GM10248 (cell line): ENCODE measurements at regions not wholly inside any gene's neighbourhood (a gene's known extent, or its start where the extent isn't known, plus 50 kb on each side); places are given as distances from the start of the nearest gene placed in this dataset.
"Not testable (repeated sequence)": the region's sequence is repeated elsewhere in the genome, so short reads cannot be mapped to it uniquely, and the experiment has no call there.

ENCODE experiments used
- CTCF ChIA-PET: fragments of 300-600 bp; sonication (Branson Sonifier 250); formaldehyde crosslinking; extraction: SDS; loops from one replicate; lab custom pipeline; 2021; ENCODE audit warnings: antibody characterized with exemption; lab: Yijun Ruan, JAX
- POLR2A ChIA-PET: fragments of 350-650 bp; sonication (Branson Sonifier 250); formaldehyde crosslinking; extraction: SDS; loops from one replicate; lab custom pipeline; 2020; ENCODE audit warnings: antibody characterized with exemption; lab: Yijun Ruan, JAX
- DNase-seq: peaks from one replicate; pipeline ENCODE4 v3.0.0; 2012; ENCODE audit errors: extremely low spot score
- TF ChIP-seq, protein P1 (sequence below): IDR thresholded peaks from 2 replicates; pipeline ENCODE4 v1.5.1; 2012; ENCODE audit warnings: mild to moderate bottlenecking, low read depth; ENCODE audit errors: extremely low read depth, missing control alignments, control extremely low read depth

DNA sequence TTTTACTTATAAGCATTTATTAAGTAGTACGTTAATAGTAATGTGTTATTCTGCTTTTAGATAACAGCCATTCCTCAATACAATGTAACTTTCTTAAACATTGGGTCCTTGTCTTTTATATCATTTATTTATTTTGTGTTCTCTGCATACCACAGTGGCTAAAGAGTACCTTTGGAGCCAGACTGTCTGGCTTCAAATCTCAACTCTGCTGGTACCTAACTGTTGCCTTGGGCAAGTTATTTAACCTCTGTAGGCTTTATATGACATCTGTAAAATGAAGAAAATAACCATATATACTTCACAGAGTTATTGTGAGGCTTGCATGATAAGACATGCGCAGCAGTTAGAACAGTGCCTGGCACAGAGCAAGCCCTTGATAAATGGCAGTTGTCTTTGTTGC lies 397.6 kb downstream of the MDFIC start:
- ChIA-PET POLR2A (no interaction called here), CTCF (no interaction called here)
- DNase-seq, result no peak
- TF ChIP-seq, protein P1, sequence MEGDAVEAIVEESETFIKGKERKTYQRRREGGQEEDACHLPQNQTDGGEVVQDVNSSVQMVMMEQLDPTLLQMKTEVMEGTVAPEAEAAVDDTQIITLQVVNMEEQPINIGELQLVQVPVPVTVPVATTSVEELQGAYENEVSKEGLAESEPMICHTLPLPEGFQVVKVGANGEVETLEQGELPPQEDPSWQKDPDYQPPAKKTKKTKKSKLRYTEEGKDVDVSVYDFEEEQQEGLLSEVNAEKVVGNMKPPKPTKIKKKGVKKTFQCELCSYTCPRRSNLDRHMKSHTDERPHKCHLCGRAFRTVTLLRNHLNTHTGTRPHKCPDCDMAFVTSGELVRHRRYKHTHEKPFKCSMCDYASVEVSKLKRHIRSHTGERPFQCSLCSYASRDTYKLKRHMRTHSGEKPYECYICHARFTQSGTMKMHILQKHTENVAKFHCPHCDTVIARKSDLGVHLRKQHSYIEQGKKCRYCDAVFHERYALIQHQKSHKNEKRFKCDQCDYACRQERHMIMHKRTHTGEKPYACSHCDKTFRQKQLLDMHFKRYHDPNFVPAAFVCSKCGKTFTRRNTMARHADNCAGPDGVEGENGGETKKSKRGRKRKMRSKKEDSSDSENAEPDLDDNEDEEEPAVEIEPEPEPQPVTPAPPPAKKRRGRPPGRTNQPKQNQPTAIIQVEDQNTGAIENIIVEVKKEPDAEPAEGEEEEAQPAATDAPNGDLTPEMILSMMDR, result no peak

DNA sequence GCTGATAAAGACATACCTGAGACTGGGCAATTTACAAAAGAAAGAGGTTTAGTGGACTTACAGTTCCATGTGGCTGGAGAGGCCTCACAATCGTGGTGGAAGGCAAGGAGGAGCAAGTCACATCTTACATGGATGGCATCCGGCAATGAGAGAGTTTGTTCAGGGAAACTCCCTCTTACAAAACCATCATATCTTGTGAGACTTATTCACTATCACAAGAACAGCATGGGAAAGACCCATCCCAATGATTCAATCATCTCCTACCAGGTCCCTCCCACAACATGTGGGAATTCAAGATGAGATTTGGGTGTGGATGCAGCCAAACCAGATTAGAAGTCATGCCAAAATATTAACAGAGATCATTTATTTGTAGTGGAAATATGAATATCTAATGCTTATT lies 388.4 kb downstream of the MDFIC start:
- DNase-seq, POLR2A ChIA-PET, CTCF ChIA-PET: not testable (repeated sequence)

DNA sequence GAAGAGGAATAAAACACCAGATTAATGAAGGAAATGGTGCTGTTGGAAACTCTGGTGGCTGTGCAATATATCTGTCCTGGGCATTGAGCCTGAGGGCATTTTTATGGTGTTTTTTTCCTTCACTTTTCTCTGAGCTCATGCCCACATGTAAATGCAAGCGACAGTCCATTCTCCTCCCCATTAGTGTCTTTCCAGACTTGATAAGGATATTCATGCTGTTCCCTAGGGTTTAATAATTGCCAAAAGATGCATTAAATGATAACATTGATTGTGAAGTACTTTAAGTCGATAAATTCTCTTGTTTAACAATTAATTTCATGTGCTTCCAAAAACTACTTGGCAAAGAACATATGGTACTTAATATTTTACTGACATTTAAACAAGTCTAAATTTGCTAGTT lies 384.7 kb downstream of the MDFIC start:
- TF ChIP-seq, protein P1, result no peak
- DNase-seq, result no peak
- POLR2A ChIA-PET, result no interaction called here
- CTCF ChIA-PET, result interaction anchor here (1.2 kb wide), 1 partner anchor 34 kb away, joined by 3 read pairs; no protein-coding TSS in a partner anchor

DNA sequence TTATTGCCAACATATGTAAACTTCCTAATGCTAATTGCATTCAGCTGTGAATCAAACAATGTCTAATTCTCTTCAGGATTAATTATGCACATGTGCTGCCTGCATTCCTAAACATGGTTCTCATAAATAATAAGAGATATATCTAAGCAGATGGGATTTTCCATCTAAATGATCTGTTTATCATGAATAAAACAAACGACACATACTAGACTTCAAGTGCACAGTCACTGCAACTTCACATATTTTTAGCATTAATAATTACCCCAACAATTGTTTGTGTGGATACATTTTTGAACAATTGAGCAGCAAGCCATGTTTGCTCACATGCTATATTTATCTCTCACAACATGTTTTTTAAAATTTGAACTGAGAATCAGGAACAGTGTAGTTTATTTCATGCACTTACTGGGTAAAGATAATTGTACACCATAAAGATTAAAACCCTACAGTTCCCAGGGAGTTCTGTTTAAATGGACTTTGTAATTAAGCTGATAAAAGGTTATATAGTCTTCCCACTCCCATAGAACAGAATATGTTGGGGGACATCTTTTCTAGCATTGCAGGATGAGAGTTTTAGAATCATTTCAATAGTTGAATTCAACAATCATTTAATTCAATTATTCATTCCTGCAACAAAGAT lies 378.5 kb downstream of the MDFIC start:
- ChIA-PET POLR2A (no interaction called here), CTCF (no interaction called here)

DNA sequence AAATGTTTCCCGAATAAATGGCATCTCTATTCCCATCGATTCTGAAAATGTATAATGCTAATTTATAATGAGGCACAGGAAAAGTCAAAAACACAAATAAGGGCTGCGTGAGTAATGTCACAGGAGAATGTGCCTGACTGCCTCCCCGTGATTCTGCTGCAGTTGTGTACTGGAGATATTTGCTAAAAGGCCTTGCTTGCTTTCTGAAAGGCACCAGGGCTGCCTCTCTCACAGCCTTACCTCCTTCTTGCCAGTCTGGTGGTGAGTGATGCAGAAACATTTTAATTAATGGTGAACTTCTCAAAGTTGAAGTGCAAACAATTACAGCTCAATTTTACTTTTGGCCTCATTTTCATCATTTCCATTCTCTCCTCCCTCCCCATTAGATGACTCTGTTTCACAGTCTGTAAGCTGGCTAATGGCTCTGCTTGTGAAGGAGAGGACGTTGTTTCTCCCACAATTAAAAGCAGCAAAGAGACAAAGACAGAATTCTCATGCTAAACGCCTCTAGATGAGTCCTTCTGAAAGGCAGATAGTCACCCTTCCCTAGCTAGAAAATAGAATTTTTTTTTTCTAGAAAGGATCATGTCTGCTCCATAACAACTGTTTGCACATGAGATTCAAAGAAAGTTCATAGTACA lies 377.6 kb downstream of the MDFIC start:
- ChIA-PET CTCF (no interaction called here), POLR2A (no interaction called here)
- DNase-seq, result no peak
- TF ChIP-seq, protein P1, result no peak

More for the DNA sequence above, 378.5 kb downstream of the MDFIC start:
- TF ChIP-seq, protein P1, result no peak
- DNase-seq, result no peak

DNA sequence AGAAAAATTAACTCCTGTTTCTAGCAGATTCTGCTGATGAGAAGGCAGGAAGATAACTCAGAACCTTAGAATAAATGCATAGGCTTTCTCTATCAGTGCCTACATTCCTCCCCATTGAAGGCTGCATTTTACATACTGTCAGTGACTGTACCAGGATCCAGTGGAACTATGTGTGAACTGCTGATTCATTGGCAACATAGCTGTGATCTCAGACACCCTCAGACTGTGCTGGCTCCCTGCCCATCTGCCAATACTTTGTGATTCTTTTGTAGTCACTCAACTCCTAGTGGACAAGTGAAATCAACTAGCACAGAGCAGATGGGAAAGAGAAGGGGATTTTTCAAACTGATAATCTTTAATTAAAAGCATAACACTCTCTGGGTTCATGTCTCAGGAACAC lies 375.8 kb downstream of the MDFIC start:
- ChIA-PET POLR2A (no interaction called here), CTCF (interaction anchor here (0.7 kb wide), 1 partner anchor 13 kb away, joined by 3 read pairs; no protein-coding TSS in a partner anchor)
- TF ChIP-seq, protein P1, result no peak
- no peak for DNase-seq

DNA sequence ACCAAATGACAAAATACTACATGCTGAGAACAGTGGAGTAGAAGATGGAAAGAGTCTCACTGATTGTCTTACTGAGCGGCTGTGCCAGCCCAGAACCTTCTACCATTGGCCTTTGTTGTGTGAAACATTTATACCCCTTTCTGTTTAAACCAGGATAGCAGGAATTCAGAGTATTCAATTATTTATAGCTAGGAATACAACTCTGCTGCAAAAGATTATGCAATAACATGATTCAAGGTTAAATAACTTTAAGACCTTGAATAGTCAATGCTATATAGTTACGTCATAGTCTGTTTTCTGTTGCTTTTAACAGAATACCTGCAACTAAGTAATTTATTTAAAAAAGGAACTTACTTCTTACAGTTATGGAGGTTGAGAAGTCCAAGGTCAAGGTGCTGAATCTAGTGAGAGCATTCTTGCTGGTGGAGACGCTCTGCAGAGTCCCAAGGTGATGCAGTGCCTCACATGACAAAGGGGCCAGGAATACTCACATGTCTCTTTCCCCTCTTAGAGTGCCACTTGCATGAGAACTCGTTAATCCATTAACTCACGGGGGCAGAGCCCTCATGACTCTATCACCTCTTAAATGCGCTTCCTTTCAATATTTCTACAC lies 371.8 kb downstream of the MDFIC start:
- no peak for DNase-seq
- ChIA-PET POLR2A (no interaction called here), CTCF (no interaction called here)
- TF ChIP-seq, protein P1, result no peak
